ENCODE measurements at regions not wholly inside any gene's neighbourhood (a gene's known extent, or its start where the extent isn't known, plus 50 kb on each side); places are given as distances from the start of the nearest gene placed in this dataset.

GRCh38 chr7:68535266-68535665 lies 1063.0 kb upstream of the AUTS2 start:
- Histone ChIP-seq H3K4me1 (no peaks in the 10 kb centered on the region), H3K27ac (no peak overlapping the region), H3K4me3 (no peak overlapping the region), H3K9me3 (no peaks in the 10 kb centered on the region), H3K27me3 (no peaks in the 10 kb centered on the region), H3K36me3 (no peaks in the 10 kb centered on the region)
- no peak for DNase-seq
- TF ChIP-seq, protein P1, sequence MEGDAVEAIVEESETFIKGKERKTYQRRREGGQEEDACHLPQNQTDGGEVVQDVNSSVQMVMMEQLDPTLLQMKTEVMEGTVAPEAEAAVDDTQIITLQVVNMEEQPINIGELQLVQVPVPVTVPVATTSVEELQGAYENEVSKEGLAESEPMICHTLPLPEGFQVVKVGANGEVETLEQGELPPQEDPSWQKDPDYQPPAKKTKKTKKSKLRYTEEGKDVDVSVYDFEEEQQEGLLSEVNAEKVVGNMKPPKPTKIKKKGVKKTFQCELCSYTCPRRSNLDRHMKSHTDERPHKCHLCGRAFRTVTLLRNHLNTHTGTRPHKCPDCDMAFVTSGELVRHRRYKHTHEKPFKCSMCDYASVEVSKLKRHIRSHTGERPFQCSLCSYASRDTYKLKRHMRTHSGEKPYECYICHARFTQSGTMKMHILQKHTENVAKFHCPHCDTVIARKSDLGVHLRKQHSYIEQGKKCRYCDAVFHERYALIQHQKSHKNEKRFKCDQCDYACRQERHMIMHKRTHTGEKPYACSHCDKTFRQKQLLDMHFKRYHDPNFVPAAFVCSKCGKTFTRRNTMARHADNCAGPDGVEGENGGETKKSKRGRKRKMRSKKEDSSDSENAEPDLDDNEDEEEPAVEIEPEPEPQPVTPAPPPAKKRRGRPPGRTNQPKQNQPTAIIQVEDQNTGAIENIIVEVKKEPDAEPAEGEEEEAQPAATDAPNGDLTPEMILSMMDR (IDR thresholded peaks at IDR 0.05), result no peak
- TF ChIP-seq POLR2A (IDR thresholded peaks at IDR 0.05), result no peak
- 71 to 83% methylated on average over 6 to 7 of the region's 22 CpGs for WGBS, 2 donors
- intact Hi-C loops (cut with DNase I), result no loop called here

GRCh38 chr7:68537051-68537773 lies 1061.1 kb upstream of the AUTS2 start:
- H3K36me3 ChIP-seq, result no peaks in the 10 kb centered on the region
- TF ChIP-seq, protein P1 (IDR thresholded peaks at IDR 0.05), result no peak
- no peak for TF ChIP-seq POLR2A (IDR thresholded peaks at IDR 0.05)
- H3K4me3 ChIP-seq, result no peak overlapping the region
- DNase-seq, result no peak
- H3K9me3 ChIP-seq, result no peaks in the 10 kb centered on the region
- intact Hi-C loops (cut with DNase I), result no loop called here
- no peaks in the 10 kb centered on the region for H3K27me3 ChIP-seq
- no peaks in the 10 kb centered on the region for H3K4me1 ChIP-seq
- H3K27ac ChIP-seq, result no peak overlapping the region
- 80 to 83% methylated on average over 6 of the region's 6 CpGs for WGBS, 2 donors

DNA sequence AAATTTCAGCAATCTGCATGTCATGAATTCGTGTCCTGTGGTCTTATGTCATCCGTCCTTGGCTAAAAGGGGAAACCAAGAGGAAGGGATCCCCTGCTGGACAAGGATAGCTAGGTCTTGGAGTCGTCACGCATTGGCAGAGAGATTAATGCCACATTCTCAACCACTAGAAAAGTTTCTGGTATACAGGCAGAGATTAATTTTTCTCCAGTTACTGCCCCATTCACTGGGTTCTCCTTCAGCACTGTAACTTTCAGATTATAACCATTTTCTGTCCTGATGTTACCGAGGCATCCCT lies 1060.6 kb upstream of the AUTS2 start:
- H3K9me3 ChIP-seq, result no peaks in the 10 kb centered on the region
- WGBS, 2 donors, result 66 to 72% methylated on average over 5 of the region's 5 CpGs
- no peak for TF ChIP-seq POLR2A (IDR thresholded peaks at IDR 0.05)
- H3K36me3 ChIP-seq, result no peaks in the 10 kb centered on the region
- intact Hi-C loops (cut with DNase I), result no loop called here
- DNase-seq, result no peak
- no peaks in the 10 kb centered on the region for H3K4me1 ChIP-seq
- H3K4me3 ChIP-seq, result no peak overlapping the region
- peaks cover 0 to under 1% (median 0%) of the 10 kb centered on the region in 4 donors for H3K27me3 ChIP-seq
- no peak overlapping the region for H3K27ac ChIP-seq

DNA sequence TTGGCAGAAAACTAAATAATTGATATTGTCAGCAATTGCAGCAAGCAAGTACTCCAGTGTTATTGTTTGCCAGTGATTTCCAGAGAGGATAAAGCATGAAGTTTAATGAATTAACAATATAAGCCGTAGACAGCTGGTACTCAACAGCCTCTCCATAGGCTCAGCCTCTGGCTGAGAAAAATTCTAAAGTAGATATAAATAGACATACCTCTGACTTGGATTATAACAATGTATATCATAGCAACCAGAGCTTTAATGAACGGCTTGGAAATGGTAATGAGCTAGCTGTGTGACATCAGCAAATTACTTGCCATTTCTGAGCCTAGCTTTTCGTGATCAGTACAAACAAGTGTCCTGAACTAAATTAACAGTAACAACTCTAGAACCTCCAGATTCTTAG lies 1055.4 kb upstream of the AUTS2 start:
- no peak overlapping the region for H3K27ac ChIP-seq
- TF ChIP-seq, protein P1 (IDR thresholded peaks at IDR 0.05), result no peak
- no peak for TF ChIP-seq POLR2A (IDR thresholded peaks at IDR 0.05)
- H3K4me1 ChIP-seq, result no peaks in the 10 kb centered on the region
- no peak for DNase-seq
- H3K27me3 ChIP-seq, result peaks cover 0 to 8% (median 0%) of the 10 kb centered on the region in 4 donors
- intact Hi-C loops (cut with DNase I), result no loop called here
- 64 to 68% methylated on average over 3 of the region's 3 CpGs for WGBS, 2 donors
- no peaks in the 10 kb centered on the region for H3K9me3 ChIP-seq
- no peaks in the 10 kb centered on the region for H3K36me3 ChIP-seq
- no peak overlapping the region for H3K4me3 ChIP-seq

GRCh38 chr7:68544851-68545250 lies 1053.4 kb upstream of the AUTS2 start:
- no peak for DNase-seq
- intact Hi-C loops (cut with DNase I), result no loop called here
- Histone ChIP-seq H3K4me1 (no peaks in the 10 kb centered on the region), H3K9me3 (no peaks in the 10 kb centered on the region), H3K36me3 (no peaks in the 10 kb centered on the region), H3K27me3 (peaks cover 0 to 8% (median 0%) of the 10 kb centered on the region in 4 donors), H3K27ac (no peak overlapping the region), H3K4me3 (no peak overlapping the region)
- no peak for TF ChIP-seq POLR2A (IDR thresholded peaks at IDR 0.05)
- TF ChIP-seq, protein P1 (IDR thresholded peaks at IDR 0.05), result no peak
- WGBS, 2 donors, result 43 to 63% methylated on average over 4 of the region's 4 CpGs

- intact Hi-C loops (cut with DNase I), result no loop called here
- no peak for DNase-seq
- TF ChIP-seq POLR2A (IDR thresholded peaks at IDR 0.05), result no peak
- TF ChIP-seq, protein P1 (IDR thresholded peaks at IDR 0.05), result no peak
- H3K27ac ChIP-seq, result no peak overlapping the region
- H3K36me3 ChIP-seq, result no peaks in the 10 kb centered on the region
- H3K27me3 ChIP-seq, result peaks cover 0 to 8% (median 0%) of the 10 kb centered on the region in 4 donors
- H3K4me1 ChIP-seq, result no peaks in the 10 kb centered on the region
- no peaks in the 10 kb centered on the region for H3K9me3 ChIP-seq
- WGBS, 2 donors, result 59 to 61% methylated on average over 6 of the region's 6 CpGs
- H3K4me3 ChIP-seq, result no peak overlapping the region
These were observed 1051.1 kb upstream of the AUTS2 start for GRCh38 chr7:68547181-68547580.
